Psoas muscle (tissue), 7 donors: ENCODE measurements at regions not wholly inside any gene's neighbourhood (a gene's known extent, or its start where the extent isn't known, plus 50 kb on each side); places are given as distances from the start of the nearest gene placed in this dataset.
"Not testable (repeated sequence)": the region's sequence is repeated elsewhere in the genome, so short reads cannot be mapped to it uniquely, and the experiment has no call there.

Source experiments
- ATAC-seq, 4 donors: fragments of 200-7000 bp; cut with Tn5 transposase; one replicate each; pipeline ENCODE4 v1.9.1; 2020; ENCODE audit warnings: moderate library complexity in 3 of 4, mild to moderate bottlenecking in 2 of 4
- DNase-seq, 2 donors: peaks; one replicate each; pipeline ENCODE4 v3.0.0-alpha.2; 2020
- H3K27ac ChIP-seq: fragments of 200-600 bp; one replicate; pipeline ENCODE4 v1.8.0; 2022
- H3K27me3 ChIP-seq, 3 donors: fragments of 200-600 bp in 1 of 3; one replicate each; pipeline versions ENCODE4 v1.6.1 to v1.8.0; 2013 to 2022; ENCODE audit warnings: low read length in 2 of 3, mild to moderate bottlenecking in 2 of 3, moderate library complexity in 1 of 3; ENCODE audit not compliant: insufficient read depth in 3 of 3
- H3K36me3 ChIP-seq, 2 donors: fragments of 200-600 bp in 1 of 2; one replicate each; pipeline versions ENCODE4 v1.6.1 to v1.8.0; 2013 to 2022; ENCODE audit warnings: low read depth in 1 of 2, mild to moderate bottlenecking in 1 of 2, moderate library complexity in 1 of 2; ENCODE audit not compliant: insufficient read depth in 1 of 2
- H3K4me1 ChIP-seq: fragments of 200-600 bp; one replicate; pipeline ENCODE4 v1.8.0; 2022
- H3K4me3 ChIP-seq: fragments of 200-600 bp; one replicate; pipeline ENCODE4 v1.8.0; 2022; ENCODE audit warnings: mild to moderate bottlenecking
- H3K9me3 ChIP-seq: fragments of 200-600 bp; one replicate; pipeline ENCODE4 v1.8.0; 2022
- WGBS, 3 donors: extraction: QIAGEN DNeasy Blood & Tissue Kit; methylation state at CpG; one replicate each; pipeline versions ENCODE4 v1.1.6 to v1.1.7; 2013; 5-methylcytosine and 5-hydroxymethylcytosine counted together
- intact Hi-C, 2 donors: fragments of 100-400 bp; cut with DNase I; formaldehyde crosslinking; loops; one replicate each; pipeline versions ENCODE4 v1.11.0 to v1.14.2; 2022
- TF ChIP-seq, protein P1 (sequence below): fragments of 200-600 bp; IDR thresholded peaks from one replicate; pipeline ENCODE4 v1.8.0; 2022; ENCODE audit warnings: antibody characterized with exemption
- donor health status: healthy with polysubstance abuse.
- donor health status: DM: no; HTN: no; CAD: no; lungs with moderate emphysema.
- donor health status: Bipolar disorder and iron deficiency.
- donor health status: healthy.
- donor health status: DM: yes; HTN: yes; CAD: no.
- donor health status: DM: no; HTN: no; CAD: no.
- donor health status: DM: yes; HTN: yes; CAD: no.

DNA sequence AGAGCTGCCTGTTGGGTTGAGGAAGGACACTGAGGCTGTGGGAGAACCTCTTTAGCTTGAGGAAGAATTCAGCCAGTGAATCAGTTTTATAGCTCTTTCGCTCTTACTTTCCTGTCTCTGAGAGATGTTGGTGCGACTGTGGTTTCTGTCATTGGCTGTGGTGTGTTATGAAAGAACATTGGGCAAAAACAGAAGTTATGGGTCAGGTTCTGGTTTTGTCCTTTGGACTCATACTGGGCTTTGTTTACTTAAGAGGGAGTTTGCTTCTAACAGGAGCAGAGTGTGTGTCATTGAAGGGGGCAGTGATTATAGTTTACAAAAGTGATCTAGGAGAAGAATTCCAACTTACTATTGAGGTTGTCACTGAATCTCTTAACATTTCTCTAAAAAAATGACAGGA is 97.0 kb downstream of the TLR5 start:
- H3K27me3 ChIP-seq: no peaks in the 10 kb centered on the region
- TF ChIP-seq, protein P1, sequence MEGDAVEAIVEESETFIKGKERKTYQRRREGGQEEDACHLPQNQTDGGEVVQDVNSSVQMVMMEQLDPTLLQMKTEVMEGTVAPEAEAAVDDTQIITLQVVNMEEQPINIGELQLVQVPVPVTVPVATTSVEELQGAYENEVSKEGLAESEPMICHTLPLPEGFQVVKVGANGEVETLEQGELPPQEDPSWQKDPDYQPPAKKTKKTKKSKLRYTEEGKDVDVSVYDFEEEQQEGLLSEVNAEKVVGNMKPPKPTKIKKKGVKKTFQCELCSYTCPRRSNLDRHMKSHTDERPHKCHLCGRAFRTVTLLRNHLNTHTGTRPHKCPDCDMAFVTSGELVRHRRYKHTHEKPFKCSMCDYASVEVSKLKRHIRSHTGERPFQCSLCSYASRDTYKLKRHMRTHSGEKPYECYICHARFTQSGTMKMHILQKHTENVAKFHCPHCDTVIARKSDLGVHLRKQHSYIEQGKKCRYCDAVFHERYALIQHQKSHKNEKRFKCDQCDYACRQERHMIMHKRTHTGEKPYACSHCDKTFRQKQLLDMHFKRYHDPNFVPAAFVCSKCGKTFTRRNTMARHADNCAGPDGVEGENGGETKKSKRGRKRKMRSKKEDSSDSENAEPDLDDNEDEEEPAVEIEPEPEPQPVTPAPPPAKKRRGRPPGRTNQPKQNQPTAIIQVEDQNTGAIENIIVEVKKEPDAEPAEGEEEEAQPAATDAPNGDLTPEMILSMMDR: no peak
- no peaks in the 10 kb centered on the region for H3K4me1 ChIP-seq
- WGBS, 3 donors: 97 to 99% (median 98%) methylated on average over 2 of the region's 2 CpGs
- H3K36me3 ChIP-seq: no peaks in the 10 kb centered on the region
- no peak overlapping the region for H3K4me3 ChIP-seq
- intact Hi-C loops: no loop called here
- ATAC-seq: no peak
- no peak overlapping the region for H3K27ac ChIP-seq
- no peak for DNase-seq
- no peaks in the 10 kb centered on the region for H3K9me3 ChIP-seq

DNA sequence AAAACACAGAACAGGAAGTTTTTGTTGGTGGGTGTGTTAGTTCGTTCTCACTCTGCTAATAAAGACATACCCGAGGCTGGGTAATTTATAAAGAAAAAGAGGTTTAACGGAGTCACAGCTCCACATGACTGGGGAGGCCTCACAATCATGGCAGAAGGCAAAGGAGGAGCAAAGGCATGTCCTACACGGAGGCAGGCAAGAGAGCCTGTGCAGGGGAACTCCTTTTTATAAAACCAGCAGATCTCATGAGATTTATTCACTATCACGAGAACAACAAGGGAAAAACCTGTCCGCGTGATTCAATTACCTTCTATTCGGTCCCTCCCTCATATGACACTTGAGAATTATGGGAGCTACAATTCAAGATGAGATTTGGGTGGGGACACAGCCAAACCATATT is 96.6 kb downstream of the TLR5 start:
- WGBS, 3 donors: 91 to 93% (median 93%) methylated on average over 8 of the region's 8 CpGs
- H3K9me3 ChIP-seq, H3K27me3 ChIP-seq, intact Hi-C loops, ATAC-seq, H3K4me3 ChIP-seq, H3K36me3 ChIP-seq, H3K27ac ChIP-seq, DNase-seq, H3K4me1 ChIP-seq: not testable (repeated sequence)

DNA sequence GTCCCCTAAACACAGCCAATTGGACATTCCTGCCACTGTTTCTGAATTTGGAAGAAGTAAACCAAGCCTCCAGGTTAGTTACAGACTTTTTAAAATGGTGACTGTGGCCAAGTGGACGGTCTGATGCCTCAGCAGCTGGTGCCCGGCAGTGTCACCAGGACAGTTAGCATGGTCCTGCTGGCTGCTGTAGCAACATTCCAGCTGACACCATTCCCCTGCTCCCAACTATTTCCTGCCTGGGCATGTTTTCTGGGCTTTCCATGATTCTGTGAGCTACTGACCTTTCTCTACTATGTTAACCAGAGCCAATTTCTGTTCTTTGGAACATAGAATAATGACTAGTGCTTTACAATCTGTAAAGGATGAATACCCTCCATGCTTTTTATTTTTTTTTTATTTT is 95.0 kb downstream of the TLR5 start:
- H3K27ac ChIP-seq: no peak overlapping the region
- ATAC-seq (no peak), DNase-seq (no peak)
- no peaks in the 10 kb centered on the region for H3K27me3 ChIP-seq
- WGBS, 3 donors: 27 to 40% (median 31%) methylated on average over 2 of the region's 2 CpGs
- H3K4me1 ChIP-seq: no peaks in the 10 kb centered on the region
- H3K4me3 ChIP-seq: no peak overlapping the region
- TF ChIP-seq, protein P1: no peak
- no peaks in the 10 kb centered on the region for H3K36me3 ChIP-seq
- H3K9me3 ChIP-seq: no peaks in the 10 kb centered on the region
- intact Hi-C loops: no loop called here

DNA sequence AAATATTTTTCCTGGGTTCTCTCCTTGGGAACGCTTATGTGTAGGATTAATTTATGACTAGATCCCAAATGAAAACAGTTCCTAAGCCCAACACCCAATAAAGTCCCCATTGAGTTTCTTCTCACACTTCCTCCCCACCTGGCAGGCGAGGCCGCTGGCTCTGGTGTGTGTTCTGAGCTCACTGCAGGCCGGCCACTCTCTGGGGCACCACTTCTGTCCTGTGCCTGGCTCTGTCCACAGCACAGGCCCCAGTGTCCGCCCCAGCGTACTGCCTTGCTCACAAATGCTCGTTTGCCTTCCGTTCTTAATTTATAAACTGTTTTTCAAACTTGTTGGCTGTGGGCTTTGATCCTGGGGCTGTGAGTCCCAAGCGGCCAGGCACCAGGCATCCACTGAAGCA is 90.6 kb downstream of the TLR5 start:
- H3K27ac ChIP-seq: no peak overlapping the region
- H3K9me3 ChIP-seq: no peaks in the 10 kb centered on the region
- TF ChIP-seq, protein P1: no peak
- WGBS, 3 donors: 86 to 90% (median 86%) methylated on average over 9 of the region's 9 CpGs
- no peak for ATAC-seq
- H3K36me3 ChIP-seq: no peaks in the 10 kb centered on the region
- H3K27me3 ChIP-seq: no peaks in the 10 kb centered on the region
- H3K4me3 ChIP-seq: no peak overlapping the region
- no peak for DNase-seq
- intact Hi-C loops: no loop called here
- H3K4me1 ChIP-seq: no peaks in the 10 kb centered on the region

DNA sequence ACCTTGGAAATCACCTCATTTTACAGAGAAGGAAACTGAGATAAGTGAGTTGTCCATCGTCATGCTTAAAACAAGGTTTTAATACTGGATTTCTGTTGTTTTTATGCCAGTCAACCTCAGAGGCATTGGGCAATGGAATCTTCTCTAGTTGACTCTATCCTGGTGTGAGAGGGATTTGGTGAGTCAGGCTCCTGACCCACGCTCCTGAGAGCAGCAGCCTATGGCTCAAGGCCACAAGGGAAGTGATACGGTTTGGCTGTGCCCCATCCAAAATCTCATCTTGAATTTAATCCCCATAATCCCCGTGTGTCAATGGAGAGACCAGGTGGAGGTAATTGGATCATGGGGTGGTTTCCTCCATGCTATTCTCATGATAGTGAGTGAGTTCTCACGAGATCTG is 90.1 kb downstream of the TLR5 start:
- no peaks in the 10 kb centered on the region for H3K36me3 ChIP-seq
- H3K27ac ChIP-seq: no peak overlapping the region
- H3K9me3 ChIP-seq: no peaks in the 10 kb centered on the region
- WGBS, 3 donors: 41 to 64% (median 48%) methylated on average over 5 of the region's 5 CpGs
- intact Hi-C loops: no loop called here
- no peaks in the 10 kb centered on the region for H3K27me3 ChIP-seq
- DNase-seq (no peak), ATAC-seq (peak in 3 of 4 donors; percentile 55 to 57 (median 56))
- TF ChIP-seq, protein P1: no peak
- H3K4me3 ChIP-seq: no peak overlapping the region
- no peaks in the 10 kb centered on the region for H3K4me1 ChIP-seq
